ENCODE measurements at regions not wholly inside any gene's neighbourhood (a gene's known extent, or its start where the extent isn't known, plus 50 kb on each side); places are given as distances from the start of the nearest gene placed in this dataset.

DNA sequence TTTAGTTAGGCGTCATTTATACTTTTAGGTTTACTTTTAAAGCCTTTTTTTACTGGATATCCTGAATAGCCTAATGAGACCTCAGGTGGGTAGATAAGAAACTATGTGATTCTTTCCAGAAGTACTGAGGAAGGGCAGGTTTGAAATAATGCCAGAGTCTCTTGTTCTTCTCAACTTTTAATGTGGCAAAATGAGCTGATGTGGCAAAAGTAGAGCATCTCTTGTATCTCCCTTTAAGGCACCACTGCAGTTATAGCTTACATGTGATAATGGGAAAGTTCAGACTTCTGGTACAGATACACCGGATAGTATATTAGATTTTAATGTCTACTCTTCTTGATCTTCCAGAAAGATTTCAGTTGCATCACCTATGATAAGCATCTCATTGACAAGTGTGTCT is 1124.8 kb downstream of the LRFN5 start:
- no peaks in the 10 kb centered on the region for H3K36me3 ChIP-seq
- intact Hi-C loops (cut with DNase I; ENCODE audit: low total_unique reads): no loop called here
- no peak overlapping the region for H3K27ac ChIP-seq
- no peaks in the 10 kb centered on the region for H3K27me3 ChIP-seq (replicated peaks in 1 of 7)
- H3K4me3 ChIP-seq: no peak overlapping the region
- TF ChIP-seq, protein P1, sequence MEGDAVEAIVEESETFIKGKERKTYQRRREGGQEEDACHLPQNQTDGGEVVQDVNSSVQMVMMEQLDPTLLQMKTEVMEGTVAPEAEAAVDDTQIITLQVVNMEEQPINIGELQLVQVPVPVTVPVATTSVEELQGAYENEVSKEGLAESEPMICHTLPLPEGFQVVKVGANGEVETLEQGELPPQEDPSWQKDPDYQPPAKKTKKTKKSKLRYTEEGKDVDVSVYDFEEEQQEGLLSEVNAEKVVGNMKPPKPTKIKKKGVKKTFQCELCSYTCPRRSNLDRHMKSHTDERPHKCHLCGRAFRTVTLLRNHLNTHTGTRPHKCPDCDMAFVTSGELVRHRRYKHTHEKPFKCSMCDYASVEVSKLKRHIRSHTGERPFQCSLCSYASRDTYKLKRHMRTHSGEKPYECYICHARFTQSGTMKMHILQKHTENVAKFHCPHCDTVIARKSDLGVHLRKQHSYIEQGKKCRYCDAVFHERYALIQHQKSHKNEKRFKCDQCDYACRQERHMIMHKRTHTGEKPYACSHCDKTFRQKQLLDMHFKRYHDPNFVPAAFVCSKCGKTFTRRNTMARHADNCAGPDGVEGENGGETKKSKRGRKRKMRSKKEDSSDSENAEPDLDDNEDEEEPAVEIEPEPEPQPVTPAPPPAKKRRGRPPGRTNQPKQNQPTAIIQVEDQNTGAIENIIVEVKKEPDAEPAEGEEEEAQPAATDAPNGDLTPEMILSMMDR (IDR thresholded peaks at IDR 0.05 in 8 of 11, conservative IDR thresholded peaks at IDR 0.05 in 3 of 11): no peak
- TF ChIP-seq POLR2AphosphoS5 (IDR thresholded peaks at IDR 0.05) (no peak), POLR2A (IDR thresholded peaks at IDR 0.05) (no peak)
- 88 to 94% (median 92%) methylated on average over 2 of the region's 2 CpGs for WGBS, 5 donors
- no peak for DNase-seq
- no peaks in the 10 kb centered on the region for H3K9me3 ChIP-seq
- no peaks in the 10 kb centered on the region for H3K4me1 ChIP-seq

DNA sequence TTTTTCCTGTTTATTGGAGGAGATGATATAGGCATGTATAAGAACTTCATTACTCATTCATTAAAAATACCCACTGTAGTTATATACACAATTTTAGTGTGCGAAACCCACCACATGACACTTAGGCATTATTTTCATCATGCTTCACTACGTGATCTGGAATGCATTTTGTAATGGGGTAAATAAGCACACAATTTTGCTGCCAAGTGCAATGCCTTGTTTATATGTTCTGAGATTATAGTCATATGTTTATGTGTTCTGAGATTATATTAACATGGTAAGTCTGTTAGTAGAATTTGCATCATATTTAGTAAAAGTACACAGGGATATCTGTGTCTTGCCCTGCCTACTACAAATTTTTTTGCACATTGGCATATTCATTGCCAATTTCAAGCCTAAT is 1123.0 kb downstream of the LRFN5 start:
- H3K4me1 ChIP-seq: no peaks in the 10 kb centered on the region
- TF ChIP-seq POLR2A (IDR thresholded peaks at IDR 0.05) (no peak), POLR2AphosphoS5 (IDR thresholded peaks at IDR 0.05) (no peak)
- TF ChIP-seq, protein P1 (IDR thresholded peaks at IDR 0.05 in 8 of 11, conservative IDR thresholded peaks at IDR 0.05 in 3 of 11): no peak
- intact Hi-C loops (cut with DNase I; ENCODE audit: low total_unique reads): no loop called here

DNA sequence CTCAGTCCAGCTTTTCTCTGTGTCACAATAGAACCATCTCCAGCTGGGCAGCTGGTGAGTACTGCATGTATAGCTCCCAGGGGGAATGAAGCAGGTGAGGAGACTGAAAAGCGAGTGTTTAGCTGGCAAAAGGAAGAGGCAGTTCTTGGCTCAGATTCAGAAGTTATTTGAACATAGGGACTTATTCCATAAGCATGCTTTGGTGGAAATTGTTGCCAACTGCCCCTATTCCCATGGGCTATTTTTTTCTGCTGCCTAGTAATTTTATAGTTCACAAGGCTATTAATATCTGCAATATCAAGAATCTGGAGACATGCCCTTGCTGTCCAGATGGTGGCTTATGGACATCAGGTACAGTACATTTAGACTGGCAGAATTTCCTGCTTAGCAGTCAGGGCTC is 1112.7 kb downstream of the LRFN5 start:
- intact Hi-C loops (cut with DNase I; ENCODE audit: low total_unique reads): no loop called here
- 32 to 74% (median 70%) methylated on average over 1 of the region's 1 CpG for WGBS, 5 donors
- no peaks in the 10 kb centered on the region for H3K9me3 ChIP-seq
- no peaks in the 10 kb centered on the region for H3K4me1 ChIP-seq
- H3K27me3 ChIP-seq (replicated peaks in 1 of 7): no peaks in the 10 kb centered on the region
- TF ChIP-seq, protein P1 (IDR thresholded peaks at IDR 0.05 in 8 of 11, conservative IDR thresholded peaks at IDR 0.05 in 3 of 11): no peak
- TF ChIP-seq POLR2A (IDR thresholded peaks at IDR 0.05): no peak
- no peak for TF ChIP-seq POLR2AphosphoS5 (IDR thresholded peaks at IDR 0.05)
- no peak overlapping the region for H3K4me3 ChIP-seq
- no peaks in the 10 kb centered on the region for H3K36me3 ChIP-seq
- no peak overlapping the region for H3K27ac ChIP-seq
- no peak for DNase-seq

More for the DNA sequence above, 1123.0 kb downstream of the LRFN5 start:
- 86 to 97% (median 89%) methylated on average over 2 of the region's 2 CpGs for WGBS, 5 donors
- Histone ChIP-seq H3K27me3 (replicated peaks in 1 of 7) (no peaks in the 10 kb centered on the region), H3K9me3 (no peaks in the 10 kb centered on the region), H3K4me3 (no peak overlapping the region), H3K27ac (no peak overlapping the region), H3K36me3 (no peaks in the 10 kb centered on the region)
- DNase-seq: no peak

DNA sequence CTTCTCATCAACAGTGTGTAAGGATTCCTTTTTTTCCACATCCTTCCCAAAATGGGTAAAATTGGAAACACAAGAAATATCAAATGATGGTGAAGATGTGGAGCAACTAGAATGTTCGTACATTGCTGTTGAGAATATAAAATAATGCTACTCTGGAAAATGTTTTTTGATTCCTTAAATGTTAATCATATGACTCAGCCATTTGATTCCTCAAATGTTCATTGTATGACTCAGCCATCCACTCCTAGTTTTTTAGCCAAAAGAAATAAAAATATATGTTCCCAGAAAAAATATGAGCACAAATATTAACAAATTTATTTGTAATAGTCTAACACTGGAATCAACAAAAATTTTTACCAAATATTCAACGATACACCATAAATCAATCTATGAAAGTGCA is 1108.6 kb downstream of the LRFN5 start:
- Histone ChIP-seq H3K9me3 (no peaks in the 10 kb centered on the region), H3K4me3 (no peak overlapping the region), H3K27me3 (replicated peaks in 1 of 7) (no peaks in the 10 kb centered on the region), H3K27ac (no peak overlapping the region), H3K36me3 (no peaks in the 10 kb centered on the region), H3K4me1 (no peaks in the 10 kb centered on the region)
- no peak for DNase-seq
- intact Hi-C loops (cut with DNase I; ENCODE audit: low total_unique reads): no loop called here
- WGBS, 5 donors: 61 to 90% (median 80%) methylated on average over 2 of the region's 2 CpGs
- TF ChIP-seq POLR2A (IDR thresholded peaks at IDR 0.05) (no peak), POLR2AphosphoS5 (IDR thresholded peaks at IDR 0.05) (no peak)
- TF ChIP-seq, protein P1 (IDR thresholded peaks at IDR 0.05 in 8 of 11, conservative IDR thresholded peaks at IDR 0.05 in 3 of 11): no peak

All from spleen (tissue), 11 donors.